Kidney glomerular epithelial cell (primary cell): ENCODE measurements at regions not wholly inside any gene's neighbourhood (a gene's known extent, or its start where the extent isn't known, plus 50 kb on each side); places are given as distances from the start of the nearest gene placed in this dataset.

Experiments used
- DNase-seq: peaks from one replicate; lab custom pipeline; 2025; lab: John Stamatoyannopoulos, UW

- DNase-seq: no peak
These were observed 161.7 kb upstream of the FN1 start for GRCh38 chr2:215597577-215597976.

GRCh38 chr2:215594766-215595165 is 158.9 kb upstream of the FN1 start:
- DNase-seq: peak; percentile 18

- no peak for DNase-seq
These were observed 154.3 kb upstream of the FN1 start for GRCh38 chr2:215590010-215590745.

- no peak for DNase-seq
These were observed 148.0 kb upstream of the FN1 start for GRCh38 chr2:215583881-215584280.

GRCh38 chr2:215579809-215580208 is 143.9 kb upstream of the FN1 start:
- no peak for DNase-seq

- DNase-seq: peak; percentile 70
These were observed 141.5 kb upstream of the FN1 start for GRCh38 chr2:215577356-215577755.

GRCh38 chr2:215576572-215576971 is 140.7 kb upstream of the FN1 start:
- no peak for DNase-seq

- DNase-seq: no peak
These were observed 137.6 kb upstream of the FN1 start for GRCh38 chr2:215573496-215573895.

GRCh38 chr2:215572341-215572848 is 136.5 kb upstream of the FN1 start:
- no peak for DNase-seq

- no peak for DNase-seq
These were observed 135.8 kb upstream of the FN1 start for GRCh38 chr2:215571689-215572088.

- DNase-seq: no peak
These were observed 131.6 kb upstream of the FN1 start for GRCh38 chr2:215567504-215567903.

- no peak for DNase-seq
These were observed 130.0 kb upstream of the FN1 start for GRCh38 chr2:215565897-215566296.

- no peak for DNase-seq
These were observed 121.8 kb upstream of the FN1 start for GRCh38 chr2:215557701-215558100.

- DNase-seq: no peak
These were observed 121.1 kb upstream of the FN1 start for GRCh38 chr2:215556979-215557378.

GRCh38 chr2:215554689-215555498 is 119.0 kb upstream of the FN1 start:
- DNase-seq: no peak

GRCh38 chr2:215553946-215554345 is 118.1 kb upstream of the FN1 start:
- DNase-seq: no peak

- DNase-seq: no peak
These were observed 116.3 kb upstream of the FN1 start for GRCh38 chr2:215552144-215552580.

GRCh38 chr2:215550331-215550730 is 114.5 kb upstream of the FN1 start:
- DNase-seq: no peak

- DNase-seq: no peak
These were observed 112.8 kb upstream of the FN1 start for GRCh38 chr2:215548714-215549113.

GRCh38 chr2:215542690-215543089 is 106.8 kb upstream of the FN1 start:
- no peak for DNase-seq

GRCh38 chr2:215540658-215541057 is 104.8 kb upstream of the FN1 start:
- DNase-seq: peak; percentile 7

GRCh38 chr2:215537611-215538010 is 101.7 kb upstream of the FN1 start:
- DNase-seq: no peak

GRCh38 chr2:215536510-215536909 is 100.6 kb upstream of the FN1 start:
- no peak for DNase-seq
